ENCODE measurements at regions not wholly inside any gene's neighbourhood (a gene's known extent, or its start where the extent isn't known, plus 50 kb on each side); places are given as distances from the start of the nearest gene placed in this dataset.

DNA sequence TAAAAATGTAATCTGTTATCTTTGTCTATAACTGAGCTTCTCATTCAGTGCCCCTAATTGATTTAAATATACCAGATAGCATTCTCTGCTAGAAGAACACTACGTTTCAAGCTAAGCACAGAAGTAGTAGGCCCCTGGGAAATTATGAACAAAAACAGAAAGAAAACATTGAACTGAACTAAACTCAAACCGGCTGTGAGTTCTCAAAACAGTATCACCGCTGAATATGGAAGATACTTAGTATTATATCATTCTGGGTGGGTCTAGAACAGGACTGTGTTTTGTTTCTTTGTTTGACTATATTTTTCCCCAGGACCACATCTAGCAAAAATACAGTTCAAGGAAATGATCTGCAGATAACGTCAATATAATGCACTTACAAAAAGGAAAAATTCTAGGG, 95.1 kb upstream of the HMHB1 start:
- Histone ChIP-seq H4K8ac (replicated peaks; ENCODE audit: insufficient read length, low read depth, low read length) (no peak overlapping the region), H3K27ac (ENCODE audit: insufficient read length, low read depth, low read length) (no peak overlapping the region), H3K56ac (ENCODE audit: insufficient read length, low read depth, low read length) (no peak overlapping the region), H3K18ac (ENCODE audit: insufficient read length, low read depth, low read length) (no peak overlapping the region), H3K23ac (ENCODE audit: insufficient read length, low read depth, low read length) (no peak overlapping the region), H2BK120ac (ENCODE audit: low read depth, low read length, poor library complexity, severe bottlenecking) (no peak overlapping the region), H2BK15ac (ENCODE audit: low read depth, low read length) (no peak overlapping the region), H3K79me1 (ENCODE audit: insufficient read depth, low read depth, low read length, poor library complexity, severe bottlenecking) (no peaks in the 10 kb centered on the region), H2AK5ac (ENCODE audit: insufficient read length, low read length) (no peak overlapping the region), H3K14ac (ENCODE audit: insufficient read depth, low read length) (no peak overlapping the region), H2BK12ac (ENCODE audit: insufficient read length, low read depth, low read length) (no peak overlapping the region), H3K4ac (ENCODE audit: low read depth, low read length) (no peak overlapping the region), H3K9ac (ENCODE audit: extremely low read depth, insufficient read length, low read length) (no peak overlapping the region), H4K91ac (ENCODE audit: insufficient read length, low read depth, low read length) (no peak overlapping the region), H3K27me3 (ENCODE audit: insufficient read depth, low read length) (no peaks in the 10 kb centered on the region; the same call in 1 of the 2 replicates), H2BK5ac (ENCODE audit: insufficient read length, low read length) (no peak overlapping the region), H3T11ph (ENCODE audit: low read length) (no peak overlapping the region), H2AFZ (ENCODE audit: low read length) (no peak overlapping the region), H3K79me2 (ENCODE audit: insufficient read depth, low read length) (no peaks in the 10 kb centered on the region), H2BK20ac (ENCODE audit: low read depth, low read length, poor library complexity, severe bottlenecking) (no peak overlapping the region), H3K4me1 (ENCODE audit: insufficient read depth, low read length) (no peaks in the 10 kb centered on the region), H3K23me2 (ENCODE audit: insufficient read length, low read depth, low read length, poor library complexity, severe bottlenecking) (no peaks in the 10 kb centered on the region), H3K4me2 (ENCODE audit: insufficient read depth, insufficient read length, low read length) (no peak overlapping the region), H3K9me3 (ENCODE audit: control insufficient read depth, low read depth, low read length) (no peaks in the 10 kb centered on the region), H4K5ac (ENCODE audit: insufficient read length, low read depth, low read length) (no peak overlapping the region), H4K20me1 (ENCODE audit: control insufficient read depth, insufficient read depth, insufficient read length) (no peaks in the 10 kb centered on the region)
- TF ChIP-seq, protein P1, sequence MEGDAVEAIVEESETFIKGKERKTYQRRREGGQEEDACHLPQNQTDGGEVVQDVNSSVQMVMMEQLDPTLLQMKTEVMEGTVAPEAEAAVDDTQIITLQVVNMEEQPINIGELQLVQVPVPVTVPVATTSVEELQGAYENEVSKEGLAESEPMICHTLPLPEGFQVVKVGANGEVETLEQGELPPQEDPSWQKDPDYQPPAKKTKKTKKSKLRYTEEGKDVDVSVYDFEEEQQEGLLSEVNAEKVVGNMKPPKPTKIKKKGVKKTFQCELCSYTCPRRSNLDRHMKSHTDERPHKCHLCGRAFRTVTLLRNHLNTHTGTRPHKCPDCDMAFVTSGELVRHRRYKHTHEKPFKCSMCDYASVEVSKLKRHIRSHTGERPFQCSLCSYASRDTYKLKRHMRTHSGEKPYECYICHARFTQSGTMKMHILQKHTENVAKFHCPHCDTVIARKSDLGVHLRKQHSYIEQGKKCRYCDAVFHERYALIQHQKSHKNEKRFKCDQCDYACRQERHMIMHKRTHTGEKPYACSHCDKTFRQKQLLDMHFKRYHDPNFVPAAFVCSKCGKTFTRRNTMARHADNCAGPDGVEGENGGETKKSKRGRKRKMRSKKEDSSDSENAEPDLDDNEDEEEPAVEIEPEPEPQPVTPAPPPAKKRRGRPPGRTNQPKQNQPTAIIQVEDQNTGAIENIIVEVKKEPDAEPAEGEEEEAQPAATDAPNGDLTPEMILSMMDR (conservative IDR thresholded peaks at IDR 0.05) = no peak
- Mint-ChIP-seq H3K27ac (no peak overlapping the region), H3K36me3 (ENCODE audit: insufficient read depth in 1 of 3, low read depth in 3 of 3) (peaks cover 0 to 3% (median 0%) of the 10 kb centered on the region in 3 experiments; a peak in 2 of 7 replicates), H3K27me3 (ENCODE audit: low read depth) (no peaks in the 10 kb centered on the region), H3K4me1 (no peaks in the 10 kb centered on the region), H3K4me3 (no peak overlapping the region), H3K9me3 (peaks cover 0 to 4% of the 10 kb centered on the region in 2 experiments; a peak in 3 of 5 replicates)
- DNase-seq = no peak
- no CpG with 5 or more reads among the region's 4 CpGs for WGBS (ENCODE audit: extremely low coverage, insufficient read length, low lambda C conversion rate)

All from H9 (cell line).